ENCODE measurements at regions not wholly inside any gene's neighbourhood (a gene's known extent, or its start where the extent isn't known, plus 50 kb on each side); places are given as distances from the start of the nearest gene placed in this dataset.

DNA sequence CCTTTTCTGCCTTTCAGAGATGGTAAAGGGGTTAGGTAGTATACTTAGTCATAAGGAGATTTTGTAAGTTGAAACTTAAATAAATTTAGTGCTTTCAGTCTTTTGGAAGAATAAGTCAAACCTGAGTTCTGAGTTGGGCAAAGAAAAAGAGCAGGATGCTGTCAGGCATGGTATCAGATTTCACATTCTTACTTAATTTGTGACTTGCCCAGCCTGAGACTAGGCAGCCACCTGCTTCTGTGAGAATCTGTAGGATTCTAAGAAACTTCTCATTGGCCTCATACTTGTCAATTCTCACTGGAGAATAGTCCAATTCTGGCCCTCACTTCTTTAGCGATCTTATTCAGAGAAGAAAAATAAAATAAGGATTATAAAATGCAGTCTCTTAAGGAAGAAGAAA lies 577.5 kb downstream of the DIPK2A start:
- TF ChIP-seq EZH2 (IDR thresholded peaks at IDR 0.05; ENCODE audit: low read depth) = no peak
- TF ChIP-seq, protein P1, sequence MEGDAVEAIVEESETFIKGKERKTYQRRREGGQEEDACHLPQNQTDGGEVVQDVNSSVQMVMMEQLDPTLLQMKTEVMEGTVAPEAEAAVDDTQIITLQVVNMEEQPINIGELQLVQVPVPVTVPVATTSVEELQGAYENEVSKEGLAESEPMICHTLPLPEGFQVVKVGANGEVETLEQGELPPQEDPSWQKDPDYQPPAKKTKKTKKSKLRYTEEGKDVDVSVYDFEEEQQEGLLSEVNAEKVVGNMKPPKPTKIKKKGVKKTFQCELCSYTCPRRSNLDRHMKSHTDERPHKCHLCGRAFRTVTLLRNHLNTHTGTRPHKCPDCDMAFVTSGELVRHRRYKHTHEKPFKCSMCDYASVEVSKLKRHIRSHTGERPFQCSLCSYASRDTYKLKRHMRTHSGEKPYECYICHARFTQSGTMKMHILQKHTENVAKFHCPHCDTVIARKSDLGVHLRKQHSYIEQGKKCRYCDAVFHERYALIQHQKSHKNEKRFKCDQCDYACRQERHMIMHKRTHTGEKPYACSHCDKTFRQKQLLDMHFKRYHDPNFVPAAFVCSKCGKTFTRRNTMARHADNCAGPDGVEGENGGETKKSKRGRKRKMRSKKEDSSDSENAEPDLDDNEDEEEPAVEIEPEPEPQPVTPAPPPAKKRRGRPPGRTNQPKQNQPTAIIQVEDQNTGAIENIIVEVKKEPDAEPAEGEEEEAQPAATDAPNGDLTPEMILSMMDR (conservative IDR thresholded peaks at IDR 0.05) = no peak
- no peak overlapping the region for H2AFZ ChIP-seq
- POLR2A ChIA-PET (ENCODE audit: unreplicated experiment) = no interaction called here

DNA sequence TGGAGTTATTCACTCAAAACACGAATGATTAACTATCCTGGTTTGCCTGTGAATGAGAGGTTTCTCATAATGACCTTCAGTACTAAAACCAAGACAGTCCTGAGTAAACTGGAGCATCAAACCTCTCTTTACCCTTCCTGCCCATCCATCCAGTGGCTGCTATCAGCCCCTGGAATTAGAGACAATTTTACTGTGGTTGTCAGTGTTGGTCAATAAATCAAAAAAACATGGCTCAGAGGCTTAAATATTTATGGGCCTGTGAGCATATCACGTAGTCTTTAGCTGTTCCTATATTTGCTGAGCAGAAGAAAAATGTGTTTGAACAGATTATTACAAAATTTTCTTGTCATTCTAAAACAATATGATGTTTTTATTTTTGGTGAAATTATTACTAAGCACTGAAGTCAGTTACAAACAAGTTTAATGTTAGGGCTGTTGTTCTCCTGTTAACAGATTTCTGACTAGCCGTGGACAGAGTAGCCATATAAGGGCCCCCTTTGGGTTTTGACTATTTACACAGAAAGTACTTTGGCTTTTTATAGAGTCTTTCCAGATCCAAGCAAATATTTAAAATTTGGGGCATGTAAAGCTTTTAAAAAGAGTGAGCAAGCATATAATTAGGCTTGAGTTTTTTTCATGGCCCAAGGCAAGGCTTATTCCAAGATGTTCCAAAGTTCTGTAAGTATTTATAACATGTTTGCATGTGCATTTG lies 580.9 kb downstream of the DIPK2A start:
- Histone ChIP-seq H3K9me3 (ENCODE audit: insufficient read depth, low read depth) (no peaks in the 10 kb centered on the region), H2AFZ (no peak overlapping the region), H3K27me3 (ENCODE audit: insufficient read depth, low read depth) (no peaks in the 10 kb centered on the region), H3K9me2 (ENCODE audit: insufficient read depth) (no peaks in the 10 kb centered on the region), H3K4me2 (no peak overlapping the region), H3F3A (ENCODE audit: insufficient read depth, low read depth) (no peaks in the 10 kb centered on the region), H4K20me1 (ENCODE audit: insufficient read depth) (no peaks in the 10 kb centered on the region), H3K79me2 (ENCODE audit: low read depth) (no peaks in the 10 kb centered on the region), H3K36me3 (ENCODE audit: low read depth) (no peaks in the 10 kb centered on the region), H3K4me1 (replicated peaks; ENCODE audit: insufficient read depth) (no peaks in the 10 kb centered on the region), H3K27ac (no peak overlapping the region), H3K4me3 (no peak overlapping the region)
- POLR2A ChIA-PET (ENCODE audit: unreplicated experiment) = interaction anchor here (0.8 kb wide), 1 partner anchor 681 kb away, joined by 13 read pairs; no protein-coding TSS in a partner anchor
- intact Hi-C loops (cut with micrococcal nuclease; ENCODE audit: unreplicated experiment) = no loop called here
- CTCF ChIA-PET = no interaction called here
- no peak for DNase-seq
- TF ChIP-seq EZH2 (IDR thresholded peaks at IDR 0.05; ENCODE audit: low read depth) = no peak
- TF ChIP-seq, protein P1 (conservative IDR thresholded peaks at IDR 0.05) = no peak
- BruUV-seq (replicated peaks) = no TSS peak

More for the DNA sequence above, 577.5 kb downstream of the DIPK2A start:
- H3K27ac ChIP-seq = no peak overlapping the region
- DNase-seq = no peak
- H3K4me1 ChIP-seq (replicated peaks; ENCODE audit: insufficient read depth) = no peaks in the 10 kb centered on the region
- H3K9me2 ChIP-seq (ENCODE audit: insufficient read depth) = no peaks in the 10 kb centered on the region; the same call in 1 of the 2 replicates
- BruUV-seq (replicated peaks) = no TSS peak
- intact Hi-C loops (cut with micrococcal nuclease; ENCODE audit: unreplicated experiment) = no loop called here
- no peaks in the 10 kb centered on the region for H4K20me1 ChIP-seq (ENCODE audit: insufficient read depth)
- no peaks in the 10 kb centered on the region for H3F3A ChIP-seq (ENCODE audit: insufficient read depth, low read depth)
- CTCF ChIA-PET = no interaction called here
- no peaks in the 10 kb centered on the region for H3K9me3 ChIP-seq (ENCODE audit: insufficient read depth, low read depth)
- no peak overlapping the region for H3K4me2 ChIP-seq
- H3K79me2 ChIP-seq (ENCODE audit: low read depth) = no peaks in the 10 kb centered on the region
- no peaks in the 10 kb centered on the region for H3K36me3 ChIP-seq (ENCODE audit: low read depth)
- H3K4me3 ChIP-seq = no peak overlapping the region
- H3K27me3 ChIP-seq (ENCODE audit: insufficient read depth, low read depth) = no peaks in the 10 kb centered on the region

DNA sequence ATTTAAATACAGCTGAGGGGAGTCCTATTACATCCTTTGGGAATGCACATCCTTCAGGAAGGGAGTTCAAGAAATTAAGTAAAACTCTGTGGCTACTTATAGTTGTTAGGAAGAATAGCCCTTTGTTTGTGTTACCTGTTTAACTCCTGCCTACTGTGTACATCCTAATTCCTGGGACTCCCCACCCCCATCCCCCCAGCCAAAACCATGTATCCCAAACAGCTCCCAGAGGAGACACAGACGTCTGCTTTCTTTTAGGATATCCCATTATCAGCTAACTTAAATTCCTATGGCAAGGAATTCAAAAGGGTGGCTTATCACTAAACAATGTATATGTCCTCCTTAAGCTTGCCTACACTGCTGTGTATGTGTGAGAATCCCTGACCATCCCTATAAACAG lies 581.7 kb downstream of the DIPK2A start:
- no TSS peak for BruUV-seq (replicated peaks)
- Histone ChIP-seq H3K27ac (no peak overlapping the region), H3K4me3 (no peak overlapping the region), H2AFZ (no peak overlapping the region), H3K9me2 (ENCODE audit: insufficient read depth) (no peaks in the 10 kb centered on the region), H3K9me3 (ENCODE audit: insufficient read depth, low read depth) (no peaks in the 10 kb centered on the region), H3K4me1 (replicated peaks; ENCODE audit: insufficient read depth) (no peaks in the 10 kb centered on the region), H3K27me3 (ENCODE audit: insufficient read depth, low read depth) (no peaks in the 10 kb centered on the region), H3K4me2 (no peak overlapping the region), H3K36me3 (ENCODE audit: low read depth) (no peaks in the 10 kb centered on the region), H3K79me2 (ENCODE audit: low read depth) (no peaks in the 10 kb centered on the region), H4K20me1 (ENCODE audit: insufficient read depth) (no peaks in the 10 kb centered on the region), H3F3A (ENCODE audit: insufficient read depth, low read depth) (no peaks in the 10 kb centered on the region; the same call in 1 of the 2 replicates)
- ChIA-PET CTCF (interaction anchor here (0.7 kb wide), 1 partner anchor 112 kb away, joined by 3 read pairs; no protein-coding TSS in a partner anchor), POLR2A (ENCODE audit: unreplicated experiment) (interaction anchor here (0.8 kb wide), 1 partner anchor 680 kb away, joined by 13 read pairs; no protein-coding TSS in a partner anchor)
- no peak for DNase-seq
- TF ChIP-seq, protein P1 (conservative IDR thresholded peaks at IDR 0.05) = no peak
- TF ChIP-seq EZH2 (IDR thresholded peaks at IDR 0.05; ENCODE audit: low read depth) = no peak
- intact Hi-C loops (cut with micrococcal nuclease; ENCODE audit: unreplicated experiment) = no loop called here

Measured in PC-9 (cell line).